H9 (cell line): ENCODE measurements at regions not wholly inside any gene's neighbourhood (a gene's known extent, or its start where the extent isn't known, plus 50 kb on each side); places are given as distances from the start of the nearest gene placed in this dataset.

Source experiments
- DNase-seq: peaks from one replicate; pipeline ENCODE4 v3.0.0-alpha.2; 2017
- H2AFZ ChIP-seq: one replicate; pipeline ENCODE4 v1.6.1; 2013; ENCODE audit warnings: mild to moderate bottlenecking, low read length, control low read depth, moderate library complexity
- H2AK5ac ChIP-seq: 2 replicates; pipeline ENCODE4 v1.6.1; 2013; ENCODE audit warnings: low read length, control low read depth, mixed read lengths; ENCODE audit not compliant: insufficient read length
- H2BK120ac ChIP-seq: one replicate; pipeline ENCODE4 v1.6.1; 2013; ENCODE audit warnings: low read depth, mild to moderate bottlenecking, low read length, control low read depth, inconsistent platforms; ENCODE audit not compliant: poor library complexity, severe bottlenecking
- H2BK12ac ChIP-seq: 2 replicates; pipeline ENCODE4 v1.6.1; 2013; ENCODE audit warnings: low read length, control low read depth, mixed read lengths, low read depth; ENCODE audit not compliant: insufficient read length
- H2BK15ac ChIP-seq: 2 replicates; pipeline ENCODE4 v1.6.1; 2013; ENCODE audit warnings: low read depth, low read length, control low read depth
- H2BK20ac ChIP-seq: one replicate; pipeline ENCODE4 v1.6.1; 2013; ENCODE audit warnings: low read depth, mild to moderate bottlenecking, low read length, control low read depth, inconsistent platforms; ENCODE audit not compliant: poor library complexity, severe bottlenecking
- H2BK5ac ChIP-seq: 2 replicates; pipeline ENCODE4 v1.6.1; 2013; ENCODE audit warnings: low read length, control low read depth, mixed read lengths; ENCODE audit not compliant: insufficient read length
- H3K14ac ChIP-seq: 2 replicates; pipeline ENCODE4 v1.6.1; 2013; ENCODE audit warnings: low read length, control low read depth; ENCODE audit not compliant: insufficient read depth
- H3K18ac ChIP-seq: 2 replicates; pipeline ENCODE4 v1.6.1; 2013; ENCODE audit warnings: low read depth, mild to moderate bottlenecking, mixed read lengths, low read length, control low read depth; ENCODE audit not compliant: insufficient read length
- H3K23ac ChIP-seq: 2 replicates; pipeline ENCODE4 v1.6.1; 2013; ENCODE audit warnings: low read length, control low read depth, mixed read lengths, low read depth; ENCODE audit not compliant: insufficient read length
- H3K23me2 ChIP-seq: 2 replicates; pipeline ENCODE4 v1.6.1; 2013; ENCODE audit warnings: low read depth, mild to moderate bottlenecking, mixed read lengths, low read length, control low read depth; ENCODE audit not compliant: insufficient read length, poor library complexity, severe bottlenecking
- H3K27ac ChIP-seq: 2 replicates; pipeline ENCODE4 v1.5.1; 2013; ENCODE audit warnings: low read length, control low read depth, mixed read lengths, low read depth; ENCODE audit not compliant: insufficient read length
- H3K27me3 ChIP-seq: 2 replicates; pipeline ENCODE4 v1.6.1; 2013; ENCODE audit warnings: low read length, control low read depth, inconsistent platforms; ENCODE audit not compliant: insufficient read depth
- H3K4ac ChIP-seq: 2 replicates; pipeline ENCODE4 v1.6.1; 2013; ENCODE audit warnings: low read depth, mild to moderate bottlenecking, control low read depth, inconsistent platforms, low read length, moderate library complexity
- H3K4me1 ChIP-seq: 2 replicates; pipeline ENCODE4 v1.6.1; 2013; ENCODE audit warnings: low read length, control low read depth, inconsistent platforms; ENCODE audit not compliant: insufficient read depth
- H3K4me2 ChIP-seq: 2 replicates; pipeline ENCODE4 v1.6.1; 2013; ENCODE audit warnings: low read length, control low read depth, mixed read lengths; ENCODE audit not compliant: insufficient read length, insufficient read depth
- H3K56ac ChIP-seq: 2 replicates; pipeline ENCODE4 v1.6.1; 2013; ENCODE audit warnings: low read depth, mild to moderate bottlenecking, mixed read lengths, low read length, control low read depth; ENCODE audit not compliant: insufficient read length
- H3K79me1 ChIP-seq: 2 replicates; pipeline ENCODE4 v1.6.1; 2013; ENCODE audit warnings: low read depth, mild to moderate bottlenecking, moderate library complexity, low read length, control low read depth, inconsistent platforms; ENCODE audit not compliant: insufficient read depth, poor library complexity, severe bottlenecking
- H3K79me2 ChIP-seq: 2 replicates; pipeline ENCODE4 v1.6.1; 2013; ENCODE audit warnings: low read length, control low read depth, inconsistent platforms; ENCODE audit not compliant: insufficient read depth
- H3K9ac ChIP-seq: 2 replicates; pipeline ENCODE4 v1.6.1; 2013; ENCODE audit warnings: low read length, control low read depth, mixed read lengths; ENCODE audit not compliant: insufficient read length; ENCODE audit errors: extremely low read depth
- H3K9me3 ChIP-seq: one replicate; pipeline ENCODE4 v1.6.1; 2013; ENCODE audit warnings: low read depth, low read length, inconsistent platforms; ENCODE audit not compliant: control insufficient read depth
- H3T11ph ChIP-seq: one replicate; pipeline ENCODE4 v1.6.1; 2013; ENCODE audit warnings: mild to moderate bottlenecking, low read length, control low read depth, inconsistent platforms
- H4K20me1 ChIP-seq: one replicate; pipeline ENCODE4 v1.6.1; 2013; ENCODE audit not compliant: control insufficient read depth, insufficient read length, insufficient read depth
- H4K5ac ChIP-seq: 2 replicates; pipeline ENCODE4 v1.6.1; 2013; ENCODE audit warnings: low read depth, mild to moderate bottlenecking, mixed read lengths, low read length, control low read depth; ENCODE audit not compliant: insufficient read length
- H4K8ac ChIP-seq: replicated peaks from 2 replicates; pipeline ENCODE4 v1.6.1; 2013; ENCODE audit warnings: low read length, control low read depth, mixed read lengths, low read depth; ENCODE audit not compliant: insufficient read length
- H4K91ac ChIP-seq: 2 replicates; pipeline ENCODE4 v1.6.1; 2013; ENCODE audit warnings: low read depth, mild to moderate bottlenecking, moderate library complexity, mixed read lengths, low read length, control low read depth; ENCODE audit not compliant: insufficient read length
- H3K27ac Mint-ChIP-seq, 3 experiments: 2 replicates in 2 of 3; 3 replicates in 1 of 3; pipeline ENCODE4 v1.8.0; 2020 to 2021; ENCODE audit warnings: mixed read lengths in 3 of 3, mild to moderate bottlenecking in 1 of 3, moderate library complexity in 1 of 3
- H3K27me3 Mint-ChIP-seq: 2 replicates; pipeline ENCODE4 v1.8.0; 2021; ENCODE audit warnings: low read depth, mild to moderate bottlenecking, moderate library complexity, mixed read lengths
- H3K36me3 Mint-ChIP-seq, 3 experiments: 2 replicates in 2 of 3; 3 replicates in 1 of 3; pipeline ENCODE4 v1.8.0; 2020 to 2021; ENCODE audit warnings: low read depth in 3 of 3, mixed read lengths in 3 of 3; ENCODE audit not compliant: insufficient read depth in 1 of 3
- H3K4me1 Mint-ChIP-seq, 2 experiments: 2 replicates each; pipeline ENCODE4 v1.8.0; 2020; ENCODE audit warnings: mixed read lengths in 2 of 2
- H3K4me3 Mint-ChIP-seq, 2 experiments: 2 replicates in 1 of 2; 3 replicates in 1 of 2; pipeline ENCODE4 v1.8.0; 2020 to 2021; ENCODE audit warnings: mild to moderate bottlenecking in 2 of 2, mixed read lengths in 2 of 2, moderate library complexity in 1 of 2
- H3K9me3 Mint-ChIP-seq, 2 experiments: 2 replicates in 1 of 2; 3 replicates in 1 of 2; pipeline ENCODE4 v1.8.0; 2020; ENCODE audit warnings: mild to moderate bottlenecking in 2 of 2, mixed read lengths in 2 of 2, moderate library complexity in 1 of 2
- WGBS: extraction: QIAGEN DNeasy Blood & Tissue Kit; methylation state at CpG from one replicate; pipeline ENCODE4 v1.1.7; 2013; ENCODE audit warnings: missing lambda C conversion rate, low lambda C conversion rate, mixed read lengths; ENCODE audit not compliant: insufficient read length; ENCODE audit errors: extremely low coverage; 5-methylcytosine and 5-hydroxymethylcytosine counted together
- TF ChIP-seq, protein P1 (sequence below): fragments of 200-600 bp; sonication (generic); conservative IDR thresholded peaks from 3 replicates; pipeline ENCODE4 v1.8.0; 2021; ENCODE audit warnings: antibody characterized with exemption, mild to moderate bottlenecking

DNA sequence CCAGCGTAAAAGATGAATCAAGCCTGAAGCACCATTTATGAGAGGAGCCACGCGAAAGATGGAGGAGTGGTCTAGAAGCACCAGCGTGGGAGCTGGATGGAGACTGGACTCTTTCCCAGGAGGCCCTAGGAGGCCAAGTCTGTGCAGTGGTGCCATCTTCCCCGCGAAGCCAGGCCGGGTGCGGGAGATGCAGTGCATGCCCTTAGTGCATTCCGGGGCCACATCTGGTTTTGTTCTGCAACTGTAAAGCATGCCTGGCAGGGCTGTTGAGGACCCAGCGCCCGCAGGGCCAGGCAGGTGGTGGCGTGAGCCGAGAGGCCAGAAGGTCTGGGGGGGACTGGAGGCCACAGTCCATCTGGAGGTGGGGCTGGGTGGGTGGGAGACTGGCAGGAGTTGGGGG is 78.6 kb upstream of the ADRA2C start:
- Histone ChIP-seq H3K56ac (no peak overlapping the region), H3K9ac (no peak overlapping the region), H3K14ac (no peak overlapping the region), H2AK5ac (no peak overlapping the region), H3K4me1 (no peaks in the 10 kb centered on the region), H2BK120ac (no peak overlapping the region), H2BK12ac (no peak overlapping the region), H3K9me3 (no peaks in the 10 kb centered on the region), H3T11ph (no peak overlapping the region), H2AFZ (no peak overlapping the region), H2BK20ac (no peak overlapping the region), H3K4me2 (no peak overlapping the region), H3K23ac (no peak overlapping the region), H3K4ac (no peak overlapping the region), H4K20me1 (no peaks in the 10 kb centered on the region), H4K5ac (no peak overlapping the region), H2BK5ac (no peak overlapping the region), H3K18ac (no peak overlapping the region), H3K27me3 (no peaks in the 10 kb centered on the region), H3K79me1 (no peaks in the 10 kb centered on the region), H4K8ac (no peak overlapping the region), H2BK15ac (no peak overlapping the region), H4K91ac (no peak overlapping the region), H3K23me2 (no peaks in the 10 kb centered on the region), H3K79me2 (no peaks in the 10 kb centered on the region), H3K27ac (no peak overlapping the region)
- TF ChIP-seq, protein P1, sequence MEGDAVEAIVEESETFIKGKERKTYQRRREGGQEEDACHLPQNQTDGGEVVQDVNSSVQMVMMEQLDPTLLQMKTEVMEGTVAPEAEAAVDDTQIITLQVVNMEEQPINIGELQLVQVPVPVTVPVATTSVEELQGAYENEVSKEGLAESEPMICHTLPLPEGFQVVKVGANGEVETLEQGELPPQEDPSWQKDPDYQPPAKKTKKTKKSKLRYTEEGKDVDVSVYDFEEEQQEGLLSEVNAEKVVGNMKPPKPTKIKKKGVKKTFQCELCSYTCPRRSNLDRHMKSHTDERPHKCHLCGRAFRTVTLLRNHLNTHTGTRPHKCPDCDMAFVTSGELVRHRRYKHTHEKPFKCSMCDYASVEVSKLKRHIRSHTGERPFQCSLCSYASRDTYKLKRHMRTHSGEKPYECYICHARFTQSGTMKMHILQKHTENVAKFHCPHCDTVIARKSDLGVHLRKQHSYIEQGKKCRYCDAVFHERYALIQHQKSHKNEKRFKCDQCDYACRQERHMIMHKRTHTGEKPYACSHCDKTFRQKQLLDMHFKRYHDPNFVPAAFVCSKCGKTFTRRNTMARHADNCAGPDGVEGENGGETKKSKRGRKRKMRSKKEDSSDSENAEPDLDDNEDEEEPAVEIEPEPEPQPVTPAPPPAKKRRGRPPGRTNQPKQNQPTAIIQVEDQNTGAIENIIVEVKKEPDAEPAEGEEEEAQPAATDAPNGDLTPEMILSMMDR, result no peak
- no peaks in the 10 kb centered on the region; a peak in 1 of 7 replicates for H3K36me3 Mint-ChIP-seq
- no peak for DNase-seq
- H3K27me3 Mint-ChIP-seq, result peaks cover 33% of the 10 kb centered on the region
- WGBS, result no CpG with 5 or more reads among the region's 13 CpGs
- peaks cover 0 to 4% of the 10 kb centered on the region in 2 experiments; a peak in 2 of 4 replicates for H3K4me1 Mint-ChIP-seq
- no peak overlapping the region for H3K27ac Mint-ChIP-seq
- H3K4me3 Mint-ChIP-seq, result no peak overlapping the region
- no peaks in the 10 kb centered on the region for H3K9me3 Mint-ChIP-seq
